ENCODE measurements at regions not wholly inside any gene's neighbourhood (a gene's known extent, or its start where the extent isn't known, plus 50 kb on each side); places are given as distances from the start of the nearest gene placed in this dataset.

GRCh38 chr6:14474816-14475215, 357.2 kb downstream of the CD83 start:
- TF ChIP-seq CTCF (IDR thresholded peaks at IDR 0.05) (no peak), POLR2A (IDR thresholded peaks at IDR 0.05) (no peak), POLR2AphosphoS5 (IDR thresholded peaks at IDR 0.05) (no peak), EP300 (IDR thresholded peaks at IDR 0.05) (no peak)

Data from sigmoid colon (tissue), 4 donors.